H4 (cell line): ENCODE measurements at regions not wholly inside any gene's neighbourhood (a gene's known extent, or its start where the extent isn't known, plus 50 kb on each side); places are given as distances from the start of the nearest gene placed in this dataset.
A peak's percentile ranks its signal among the peaks of the same experiment; 100 is the strongest.
"Not testable (repeated sequence)": the region's sequence is repeated elsewhere in the genome, so short reads cannot be mapped to it uniquely, and the experiment has no call there.

ENCODE experiments used
- DNase-seq: peaks from one replicate; pipeline ENCODE4 v3.0.0-alpha.2; 2015; ENCODE audit warnings: low spot score

- no peak for DNase-seq
These were observed 317.3 kb upstream of the TFPI start for GRCh38 chr2:187871506-187871905.

GRCh38 chr2:187873132-187873531 lies 318.9 kb upstream of the TFPI start:
- no peak for DNase-seq

- no peak for DNase-seq
These were observed 320.6 kb upstream of the TFPI start for GRCh38 chr2:187874786-187875185.

- no peak for DNase-seq
These were observed 321.3 kb upstream of the TFPI start for GRCh38 chr2:187875261-187876141.

- DNase-seq, result no peak
These were observed 322.3 kb upstream of the TFPI start for GRCh38 chr2:187876554-187876953.

- DNase-seq, result no peak
These were observed 323.2 kb upstream of the TFPI start for GRCh38 chr2:187877391-187877790.

GRCh38 chr2:187878112-187878511 lies 323.9 kb upstream of the TFPI start:
- DNase-seq, result no peak

GRCh38 chr2:187879491-187879890 lies 325.3 kb upstream of the TFPI start:
- no peak for DNase-seq

- no peak for DNase-seq
These were observed 329.8 kb upstream of the TFPI start for GRCh38 chr2:187884003-187884402.

- no peak for DNase-seq
These were observed 336.5 kb upstream of the TFPI start for GRCh38 chr2:187890690-187891089.

GRCh38 chr2:187900021-187900420 lies 345.8 kb upstream of the TFPI start:
- DNase-seq, result no peak

GRCh38 chr2:187906021-187906420 lies 351.8 kb upstream of the TFPI start:
- no peak for DNase-seq

GRCh38 chr2:187910922-187911321 lies 356.7 kb upstream of the TFPI start:
- not testable (repeated sequence) for DNase-seq

GRCh38 chr2:187912950-187913349 lies 358.7 kb upstream of the TFPI start:
- DNase-seq, result no peak

- DNase-seq, result no peak
These were observed 361.6 kb upstream of the TFPI start for GRCh38 chr2:187915810-187916209.

GRCh38 chr2:187916799-187917198 lies 362.6 kb upstream of the TFPI start:
- DNase-seq, result no peak

- no peak for DNase-seq
These were observed 363.3 kb upstream of the TFPI start for GRCh38 chr2:187917535-187917934.

- DNase-seq, result no peak
These were observed 365.0 kb upstream of the TFPI start for GRCh38 chr2:187918996-187919821.

- no peak for DNase-seq
These were observed 366.3 kb upstream of the TFPI start for GRCh38 chr2:187920511-187920910.

- peak; percentile 29 for DNase-seq
These were observed 368.6 kb upstream of the TFPI start for GRCh38 chr2:187922846-187923245.

GRCh38 chr2:187924293-187924692 lies 367.4 kb upstream of the GULP1 start:
- no peak for DNase-seq

- DNase-seq, result no peak
These were observed 357.4 kb upstream of the GULP1 start for GRCh38 chr2:187934236-187934635.

GRCh38 chr2:187934692-187935091 lies 357.0 kb upstream of the GULP1 start:
- no peak for DNase-seq
